Parathyroid adenoma (tissue), 2 donors: ENCODE measurements at regions not wholly inside any gene's neighbourhood (a gene's known extent, or its start where the extent isn't known, plus 50 kb on each side); places are given as distances from the start of the nearest gene placed in this dataset.

ENCODE experiments used
- H2AFZ ChIP-seq: fragments of 300-600 bp; sonication (generic); one replicate; pipeline ENCODE4 v1.7.0; 2017; ENCODE audit warnings: antibody characterized with exemption, mild to moderate bottlenecking
- H3K27ac ChIP-seq: fragments of 300-600 bp; sonication (generic); one replicate; pipeline ENCODE4 v1.7.0; 2017
- H3K27me3 ChIP-seq: fragments of 300-600 bp; sonication (generic); one replicate; pipeline ENCODE4 v1.7.0; 2017; ENCODE audit warnings: low read length; ENCODE audit not compliant: control insufficient read depth, insufficient read depth
- H3K36me3 ChIP-seq: fragments of 300-600 bp; sonication (generic); one replicate; pipeline ENCODE4 v1.7.0; 2017; ENCODE audit warnings: low read length; ENCODE audit not compliant: control insufficient read depth, insufficient read depth
- H3K4me1 ChIP-seq: fragments of 300-600 bp; sonication (generic); one replicate; pipeline ENCODE4 v1.7.0; 2017; ENCODE audit warnings: control low read depth
- H3K4me2 ChIP-seq: fragments of 300-600 bp; sonication (generic); one replicate; pipeline ENCODE4 v1.7.0; 2017; ENCODE audit warnings: low read length
- H3K4me3 ChIP-seq: fragments of 300-600 bp; sonication (generic); one replicate; pipeline ENCODE4 v1.7.0; 2017; ENCODE audit warnings: low read depth, low read length
- H3K79me2 ChIP-seq: fragments of 300-600 bp; sonication (generic); one replicate; pipeline ENCODE4 v1.7.0; 2017; ENCODE audit warnings: control low read depth
- H3K9ac ChIP-seq: fragments of 300-600 bp; sonication (generic); one replicate; pipeline ENCODE4 v1.7.0; 2017; ENCODE audit warnings: mild to moderate bottlenecking
- H3K9me3 ChIP-seq: fragments of 300-600 bp; sonication (generic); one replicate; pipeline ENCODE4 v1.7.0; 2017; ENCODE audit warnings: low read length; ENCODE audit not compliant: control insufficient read depth
- TF ChIP-seq, protein P1 (sequence below): fragments of 300-600 bp; sonication (generic); IDR thresholded peaks from one replicate; pipeline ENCODE4 v1.7.0; 2017; ENCODE audit warnings: antibody characterized with exemption, mild to moderate bottlenecking
- donor health status: primary hyperparathyroidism.

DNA sequence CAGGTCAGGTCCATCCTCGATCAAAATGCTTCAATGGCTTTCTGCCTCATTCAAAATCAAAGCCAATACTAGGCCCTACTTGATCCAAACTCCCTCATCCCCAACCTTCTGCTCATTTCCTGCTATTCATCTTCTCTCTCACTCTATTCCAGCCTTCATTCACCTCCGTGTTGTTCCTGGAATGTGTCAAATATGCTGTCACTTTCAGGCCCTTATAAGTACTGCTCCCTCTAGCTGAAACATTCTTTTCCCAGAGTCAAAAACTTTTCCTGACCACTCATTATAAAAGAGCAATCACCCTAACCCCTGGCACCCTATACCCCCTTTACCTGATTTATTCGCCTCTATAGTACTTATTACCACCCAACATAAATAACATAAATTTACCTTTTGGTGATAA is 303.7 kb upstream of the PMFBP1 start:
- Histone ChIP-seq H3K4me3 (no peak overlapping the region), H3K79me2 (no peaks in the 10 kb centered on the region), H3K27ac (no peak overlapping the region), H3K4me2 (no peak overlapping the region), H3K36me3 (no peaks in the 10 kb centered on the region), H3K9me3 (no peaks in the 10 kb centered on the region), H3K9ac (no peak overlapping the region), H3K27me3 (no peaks in the 10 kb centered on the region), H3K4me1 (no peaks in the 10 kb centered on the region), H2AFZ (no peak overlapping the region)
- TF ChIP-seq, protein P1, sequence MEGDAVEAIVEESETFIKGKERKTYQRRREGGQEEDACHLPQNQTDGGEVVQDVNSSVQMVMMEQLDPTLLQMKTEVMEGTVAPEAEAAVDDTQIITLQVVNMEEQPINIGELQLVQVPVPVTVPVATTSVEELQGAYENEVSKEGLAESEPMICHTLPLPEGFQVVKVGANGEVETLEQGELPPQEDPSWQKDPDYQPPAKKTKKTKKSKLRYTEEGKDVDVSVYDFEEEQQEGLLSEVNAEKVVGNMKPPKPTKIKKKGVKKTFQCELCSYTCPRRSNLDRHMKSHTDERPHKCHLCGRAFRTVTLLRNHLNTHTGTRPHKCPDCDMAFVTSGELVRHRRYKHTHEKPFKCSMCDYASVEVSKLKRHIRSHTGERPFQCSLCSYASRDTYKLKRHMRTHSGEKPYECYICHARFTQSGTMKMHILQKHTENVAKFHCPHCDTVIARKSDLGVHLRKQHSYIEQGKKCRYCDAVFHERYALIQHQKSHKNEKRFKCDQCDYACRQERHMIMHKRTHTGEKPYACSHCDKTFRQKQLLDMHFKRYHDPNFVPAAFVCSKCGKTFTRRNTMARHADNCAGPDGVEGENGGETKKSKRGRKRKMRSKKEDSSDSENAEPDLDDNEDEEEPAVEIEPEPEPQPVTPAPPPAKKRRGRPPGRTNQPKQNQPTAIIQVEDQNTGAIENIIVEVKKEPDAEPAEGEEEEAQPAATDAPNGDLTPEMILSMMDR = no peak

DNA sequence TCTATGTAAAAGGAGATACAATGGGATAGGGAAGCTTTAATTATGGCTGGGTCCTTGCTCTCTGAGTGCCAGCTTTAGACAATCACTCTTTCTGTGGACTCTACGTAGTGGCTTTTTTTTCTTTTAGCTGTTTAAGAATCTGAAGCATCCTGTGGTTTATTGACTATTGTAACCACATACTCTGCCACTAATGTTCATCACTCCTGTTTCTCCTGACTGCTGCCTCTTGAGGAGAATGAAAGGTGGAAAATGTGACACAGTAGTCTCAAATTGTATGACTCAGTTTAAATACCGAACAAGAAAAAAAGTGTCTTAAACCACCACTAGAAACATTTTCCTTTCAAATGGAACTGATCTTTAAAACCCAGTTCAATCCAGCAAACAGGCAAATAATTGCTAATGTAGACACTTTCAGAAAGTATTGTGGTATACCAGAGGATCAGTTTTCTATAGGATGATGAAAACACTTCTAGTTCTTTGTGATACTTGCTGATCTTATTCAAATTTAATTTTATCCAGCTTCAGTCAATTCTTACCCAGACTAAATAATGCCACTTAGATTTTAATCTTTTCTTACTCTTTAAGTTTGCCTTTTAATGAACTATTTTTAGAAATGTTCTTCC is 302.7 kb upstream of the PMFBP1 start:
- no peaks in the 10 kb centered on the region for H3K9me3 ChIP-seq
- H2AFZ ChIP-seq = no peak overlapping the region

DNA sequence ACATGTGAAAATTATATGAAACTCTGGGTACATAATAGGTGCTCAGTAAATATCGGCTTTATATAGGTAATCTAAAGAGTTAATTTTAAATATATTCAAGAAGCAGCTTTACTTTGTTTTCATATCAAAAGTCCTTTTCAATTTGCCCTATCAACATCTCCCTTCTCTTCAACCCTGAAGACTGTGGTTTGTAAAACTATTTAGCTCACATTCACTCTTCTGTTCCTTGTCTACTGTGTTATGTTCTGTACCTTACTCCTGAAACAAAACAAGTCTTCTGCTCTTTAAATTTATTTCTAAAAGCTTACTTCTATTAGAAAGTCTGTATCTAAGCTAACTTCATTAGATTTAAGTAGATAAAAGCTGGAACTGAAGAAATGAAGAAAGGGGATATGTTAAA is 301.7 kb upstream of the PMFBP1 start:
- TF ChIP-seq, protein P1 = no peak
- no peaks in the 10 kb centered on the region for H3K79me2 ChIP-seq
- H3K9ac ChIP-seq = no peak overlapping the region
- H3K4me2 ChIP-seq = no peak overlapping the region
- no peaks in the 10 kb centered on the region for H3K36me3 ChIP-seq
- no peak overlapping the region for H3K27ac ChIP-seq
- no peaks in the 10 kb centered on the region for H3K9me3 ChIP-seq
- H3K27me3 ChIP-seq = no peaks in the 10 kb centered on the region
- H2AFZ ChIP-seq = no peak overlapping the region
- H3K4me1 ChIP-seq = no peaks in the 10 kb centered on the region
- no peak overlapping the region for H3K4me3 ChIP-seq

More for the DNA sequence above, 302.7 kb upstream of the PMFBP1 start:
- TF ChIP-seq, protein P1 = no peak
- no peak overlapping the region for H3K4me2 ChIP-seq
- H3K4me3 ChIP-seq = no peak overlapping the region
- no peaks in the 10 kb centered on the region for H3K4me1 ChIP-seq
- H3K27ac ChIP-seq = no peak overlapping the region
- no peaks in the 10 kb centered on the region for H3K79me2 ChIP-seq
- no peaks in the 10 kb centered on the region for H3K27me3 ChIP-seq
- H3K9ac ChIP-seq = no peak overlapping the region
- no peaks in the 10 kb centered on the region for H3K36me3 ChIP-seq

DNA sequence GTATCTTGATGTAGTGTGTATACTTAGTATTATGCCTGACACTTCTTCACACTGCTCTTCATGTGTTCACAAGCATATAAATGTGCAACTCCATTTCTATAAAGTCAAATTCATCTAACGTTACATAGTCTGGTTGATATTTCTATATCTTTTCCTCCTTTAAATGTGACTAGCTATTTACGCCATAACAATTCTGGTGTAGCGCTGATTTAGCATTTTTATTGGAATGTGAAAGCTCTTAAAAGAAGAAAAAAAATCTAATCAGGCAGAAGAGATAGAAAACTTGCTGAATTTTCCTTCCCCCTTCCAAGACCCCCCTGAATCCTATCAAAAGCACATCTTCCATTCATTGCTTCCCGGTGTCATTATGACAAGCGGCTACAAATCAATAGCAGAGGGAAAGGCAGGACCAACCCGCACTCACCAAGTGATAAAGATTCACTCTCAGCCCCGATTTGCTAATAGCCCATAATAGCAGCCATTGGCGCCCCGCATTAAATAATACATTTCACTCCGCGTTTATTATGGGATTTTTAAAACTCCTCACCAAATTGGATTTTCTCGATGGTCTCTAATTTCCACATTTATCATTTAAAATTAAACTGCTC is 299.5 kb upstream of the PMFBP1 start:
- no peaks in the 10 kb centered on the region for H3K9me3 ChIP-seq
- H3K27me3 ChIP-seq = no peaks in the 10 kb centered on the region
- TF ChIP-seq, protein P1 = no peak
- H3K9ac ChIP-seq = no peak overlapping the region
- no peak overlapping the region for H2AFZ ChIP-seq
- H3K4me1 ChIP-seq = no peaks in the 10 kb centered on the region
- H3K36me3 ChIP-seq = no peaks in the 10 kb centered on the region
- no peak overlapping the region for H3K4me2 ChIP-seq
- H3K79me2 ChIP-seq = no peaks in the 10 kb centered on the region
- H3K27ac ChIP-seq = no peak overlapping the region
- H3K4me3 ChIP-seq = no peak overlapping the region

DNA sequence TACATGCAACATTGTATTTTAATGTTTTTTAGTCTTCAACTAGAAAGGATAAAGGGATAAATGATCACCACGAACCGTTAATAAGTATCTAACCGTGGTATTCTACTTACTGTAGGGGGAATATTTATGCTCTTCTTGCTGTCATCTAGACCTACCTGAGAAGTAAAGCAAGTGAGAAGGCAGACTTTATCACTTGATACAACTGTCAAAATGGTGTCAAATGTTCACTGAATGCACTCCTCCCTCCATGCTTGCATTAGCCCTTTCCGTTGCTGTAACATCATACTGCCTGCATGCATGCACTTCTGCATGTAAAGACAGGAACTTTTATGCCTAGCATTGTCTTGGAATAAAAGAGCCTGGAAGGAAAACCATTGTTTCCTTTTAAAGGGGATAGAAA is 298.6 kb upstream of the PMFBP1 start:
- TF ChIP-seq, protein P1 = no peak
- Histone ChIP-seq H3K4me3 (no peak overlapping the region), H3K27me3 (no peaks in the 10 kb centered on the region), H2AFZ (no peak overlapping the region), H3K9me3 (no peaks in the 10 kb centered on the region), H3K9ac (no peak overlapping the region), H3K36me3 (no peaks in the 10 kb centered on the region), H3K4me1 (no peaks in the 10 kb centered on the region), H3K79me2 (no peaks in the 10 kb centered on the region), H3K4me2 (no peak overlapping the region), H3K27ac (no peak overlapping the region)
